ENCODE measurements at regions not wholly inside any gene's neighbourhood (a gene's known extent, or its start where the extent isn't known, plus 50 kb on each side); places are given as distances from the start of the nearest gene placed in this dataset.

GRCh38 chr1:193325771-193326170, 139.4 kb upstream of the B3GALT2 start:
- no peak for TF ChIP-seq CTCF (IDR thresholded peaks at IDR 0.05; ENCODE audit: insufficient read depth, low read depth, low read length)
- H3K4me3 ChIP-seq (ENCODE audit: low read depth, low read length): no peak overlapping the region
- DNase-seq (ENCODE audit: low read depth): no peak

- no peak overlapping the region for H3K4me3 ChIP-seq (ENCODE audit: low read depth, low read length)
- no peak for TF ChIP-seq CTCF (IDR thresholded peaks at IDR 0.05; ENCODE audit: insufficient read depth, low read depth, low read length)
- DNase-seq (ENCODE audit: low read depth): no peak
Measured at GRCh38 chr1:193325042-193325441, 138.6 kb upstream of the B3GALT2 start.

GRCh38 chr1:193322211-193322610, 135.8 kb upstream of the B3GALT2 start:
- no peak for TF ChIP-seq CTCF (IDR thresholded peaks at IDR 0.05; ENCODE audit: insufficient read depth, low read depth, low read length)
- DNase-seq (ENCODE audit: low read depth): peak; percentile 76
- no peak overlapping the region for H3K4me3 ChIP-seq (ENCODE audit: low read depth, low read length)

- TF ChIP-seq CTCF (IDR thresholded peaks at IDR 0.05; ENCODE audit: insufficient read depth, low read depth, low read length): no peak
- DNase-seq (ENCODE audit: low read depth): no peak
- H3K4me3 ChIP-seq (ENCODE audit: low read depth, low read length): no peak overlapping the region
Measured at GRCh38 chr1:193321242-193321840, 134.9 kb upstream of the B3GALT2 start.

GRCh38 chr1:193320270-193320669, 133.9 kb upstream of the B3GALT2 start:
- no peak for DNase-seq (ENCODE audit: low read depth)
- TF ChIP-seq CTCF (IDR thresholded peaks at IDR 0.05; ENCODE audit: insufficient read depth, low read depth, low read length): no peak
- H3K4me3 ChIP-seq (ENCODE audit: low read depth, low read length): no peak overlapping the region

GRCh38 chr1:193318347-193318746, 131.9 kb upstream of the B3GALT2 start:
- TF ChIP-seq CTCF (IDR thresholded peaks at IDR 0.05; ENCODE audit: insufficient read depth, low read depth, low read length): no peak
- no peak for DNase-seq (ENCODE audit: low read depth)
- no peak overlapping the region for H3K4me3 ChIP-seq (ENCODE audit: low read depth, low read length)

All from fibroblast of villous mesenchyme (primary cell).